MM.1S (cell line): ENCODE measurements at regions not wholly inside any gene's neighbourhood (a gene's known extent, or its start where the extent isn't known, plus 50 kb on each side); places are given as distances from the start of the nearest gene placed in this dataset.

Experiments used
- DNase-seq: peaks from one replicate; pipeline ENCODE4 v3.0.0-alpha.2; 2015
- H2AFZ ChIP-seq: fragments of 300-600 bp; sonication (generic); 2 replicates; pipeline ENCODE4 v1.6.0; 2016; ENCODE audit warnings: antibody characterized with exemption, low read length
- H3F3A ChIP-seq: fragments of 300-600 bp; sonication (generic); 2 replicates; pipeline ENCODE4 v1.6.1; 2016; ENCODE audit warnings: mild to moderate bottlenecking, antibody characterized with exemption, low read length, moderate library complexity, mixed read lengths; ENCODE audit not compliant: insufficient read depth
- H3K27ac ChIP-seq: fragments of 300-600 bp; sonication (generic); 2 replicates; pipeline ENCODE4 v1.5.1; 2016; ENCODE audit warnings: mild to moderate bottlenecking, low read length
- H3K27me3 ChIP-seq: fragments of 300-600 bp; sonication (generic); replicated peaks from 2 replicates; pipeline ENCODE4 v1.6.0; 2016; ENCODE audit warnings: low read length; ENCODE audit not compliant: insufficient read depth
- H3K36me3 ChIP-seq: fragments of 300-600 bp; sonication (generic); replicated peaks from 2 replicates; pipeline ENCODE4 v1.6.1; 2016; ENCODE audit warnings: mild to moderate bottlenecking, low read length, mixed read lengths; ENCODE audit not compliant: insufficient read depth
- H3K4me1 ChIP-seq: fragments of 300-600 bp; sonication (generic); 2 replicates; pipeline ENCODE4 v1.6.1; 2016; ENCODE audit warnings: low read length, mixed read lengths
- H3K4me2 ChIP-seq: fragments of 300-600 bp; sonication (generic); 2 replicates; pipeline ENCODE4 v1.6.0; 2016; ENCODE audit warnings: low read depth, low read length
- H3K4me3 ChIP-seq: fragments of 300-600 bp; sonication (generic); 2 replicates; pipeline ENCODE4 v1.5.1; 2016; ENCODE audit warnings: low read length, mixed read lengths
- H3K79me2 ChIP-seq: fragments of 300-600 bp; sonication (generic); 2 replicates; pipeline ENCODE4 v1.6.1; 2016; ENCODE audit warnings: mixed run types, low read length, mixed read lengths
- H3K9ac ChIP-seq: fragments of 300-600 bp; sonication (generic); 2 replicates; pipeline ENCODE4 v1.6.1; 2016; ENCODE audit warnings: low read length, mixed read lengths
- H3K9me2 ChIP-seq: fragments of 300-600 bp; sonication (generic); replicated peaks from 2 replicates; pipeline ENCODE4 v1.6.1; 2016; ENCODE audit warnings: mild to moderate bottlenecking, low read length, mixed read lengths; ENCODE audit not compliant: insufficient read depth
- H3K9me3 ChIP-seq: fragments of 300-600 bp; sonication (generic); replicated peaks from 2 replicates; pipeline ENCODE4 v1.6.1; 2016; ENCODE audit warnings: mild to moderate bottlenecking, low read length, mixed read lengths; ENCODE audit not compliant: insufficient read depth
- H4K20me1 ChIP-seq: fragments of 300-600 bp; sonication (generic); 2 replicates; pipeline ENCODE4 v1.6.1; 2016; ENCODE audit warnings: mild to moderate bottlenecking, low read length, moderate library complexity, mixed read lengths; ENCODE audit not compliant: insufficient read depth
- EZH2 ChIP-seq: fragments of 300-600 bp; sonication (generic); optimal IDR thresholded peaks from 2 replicates; pipeline ENCODE3; 2017; ENCODE audit warnings: low read depth, mild to moderate bottlenecking, antibody characterized with exemption, low read length, mixed read lengths
- EZH2phosphoT487 ChIP-seq: fragments of 300-600 bp; sonication (generic); IDR thresholded peaks from 2 replicates; pipeline ENCODE4 v1.6.1; 2018; ENCODE audit warnings: antibody characterized with exemption, low read length
- TF ChIP-seq, protein P1 (sequence below): fragments of 300-600 bp; sonication (generic); IDR thresholded peaks from 2 replicates; pipeline ENCODE4 v1.5.1; 2016; ENCODE audit warnings: antibody characterized with exemption, low read length, mixed read lengths

DNA sequence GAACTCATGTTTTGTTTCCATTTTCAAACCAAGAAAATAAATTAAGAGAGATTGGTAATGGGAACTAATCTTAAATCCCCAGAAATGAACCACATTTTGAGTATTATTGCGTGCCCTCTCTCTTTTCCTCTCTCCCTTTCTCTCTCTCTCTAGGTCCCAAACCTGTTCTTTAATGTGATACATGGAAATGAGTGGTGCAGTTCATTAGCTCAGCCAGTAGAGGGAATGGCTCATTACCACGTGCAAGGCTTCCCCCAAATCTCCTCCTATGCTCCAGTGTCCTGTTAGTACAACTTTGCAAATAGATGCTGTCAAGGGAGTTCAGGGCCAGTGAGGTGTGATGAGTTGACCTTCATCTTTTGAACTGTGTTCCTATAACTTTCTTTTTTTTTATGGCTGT, 178.4 kb downstream of the FGF9 start:
- Histone ChIP-seq H3F3A (no peaks in the 10 kb centered on the region), H4K20me1 (no peaks in the 10 kb centered on the region), H3K4me3 (no peak overlapping the region), H3K36me3 (no peaks in the 10 kb centered on the region), H3K27me3 (no peaks in the 10 kb centered on the region), H3K9me3 (no peaks in the 10 kb centered on the region), H3K4me2 (no peak overlapping the region), H3K9me2 (no peaks in the 10 kb centered on the region), H2AFZ (no peak overlapping the region), H3K79me2 (no peaks in the 10 kb centered on the region), H3K27ac (no peak overlapping the region), H3K4me1 (no peaks in the 10 kb centered on the region), H3K9ac (no peak overlapping the region)
- no peak for DNase-seq
- TF ChIP-seq EZH2phosphoT487, result no peak
- TF ChIP-seq, protein P1, sequence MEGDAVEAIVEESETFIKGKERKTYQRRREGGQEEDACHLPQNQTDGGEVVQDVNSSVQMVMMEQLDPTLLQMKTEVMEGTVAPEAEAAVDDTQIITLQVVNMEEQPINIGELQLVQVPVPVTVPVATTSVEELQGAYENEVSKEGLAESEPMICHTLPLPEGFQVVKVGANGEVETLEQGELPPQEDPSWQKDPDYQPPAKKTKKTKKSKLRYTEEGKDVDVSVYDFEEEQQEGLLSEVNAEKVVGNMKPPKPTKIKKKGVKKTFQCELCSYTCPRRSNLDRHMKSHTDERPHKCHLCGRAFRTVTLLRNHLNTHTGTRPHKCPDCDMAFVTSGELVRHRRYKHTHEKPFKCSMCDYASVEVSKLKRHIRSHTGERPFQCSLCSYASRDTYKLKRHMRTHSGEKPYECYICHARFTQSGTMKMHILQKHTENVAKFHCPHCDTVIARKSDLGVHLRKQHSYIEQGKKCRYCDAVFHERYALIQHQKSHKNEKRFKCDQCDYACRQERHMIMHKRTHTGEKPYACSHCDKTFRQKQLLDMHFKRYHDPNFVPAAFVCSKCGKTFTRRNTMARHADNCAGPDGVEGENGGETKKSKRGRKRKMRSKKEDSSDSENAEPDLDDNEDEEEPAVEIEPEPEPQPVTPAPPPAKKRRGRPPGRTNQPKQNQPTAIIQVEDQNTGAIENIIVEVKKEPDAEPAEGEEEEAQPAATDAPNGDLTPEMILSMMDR, result peak; percentile 34

DNA sequence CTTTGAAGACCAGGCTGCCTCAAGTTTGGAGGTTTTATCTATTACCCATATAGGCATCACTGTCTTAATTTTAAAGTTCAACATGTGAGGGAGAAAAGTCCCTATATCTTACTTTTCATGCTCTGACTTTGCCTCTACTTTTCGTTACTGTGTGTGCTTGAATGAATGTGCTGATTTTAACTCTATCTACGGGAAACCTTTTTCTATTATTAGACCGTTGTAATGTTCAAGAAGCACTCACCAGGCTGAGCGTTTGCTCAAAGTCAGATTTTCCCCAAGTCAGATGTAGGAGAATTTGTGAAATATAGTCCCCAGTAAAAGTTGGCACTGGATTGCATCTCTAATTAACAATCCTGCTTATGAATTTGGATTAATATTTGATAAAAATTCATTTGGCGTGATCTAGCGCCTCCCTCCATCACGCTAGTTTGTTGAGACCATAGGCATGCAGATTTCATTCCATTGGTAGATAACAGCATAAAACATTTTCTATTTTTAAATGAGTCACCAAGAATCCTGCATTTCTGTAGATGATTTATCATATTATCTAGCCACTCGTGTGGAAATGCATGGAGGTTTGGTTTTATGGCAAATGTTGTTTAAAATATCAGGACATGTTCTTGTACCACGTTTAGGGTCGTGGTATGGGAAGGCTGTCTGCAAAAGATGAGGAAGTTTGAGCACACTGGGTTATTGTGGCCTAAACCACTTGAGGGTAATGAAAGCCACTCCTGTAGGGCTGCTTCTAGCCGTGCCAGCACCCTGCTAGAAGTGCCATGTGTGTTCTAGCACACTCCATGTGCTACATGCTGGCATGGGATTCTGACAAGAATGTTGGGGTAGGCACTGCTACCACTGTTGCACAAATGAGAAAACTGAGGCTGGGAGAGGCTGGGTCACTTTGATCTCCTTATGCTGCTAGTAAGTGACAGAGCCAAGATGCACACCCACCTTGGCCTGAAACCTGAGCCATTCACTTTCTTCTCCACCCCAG, 179.4 kb downstream of the FGF9 start:
- Histone ChIP-seq H3K4me3 (no peak overlapping the region), H3K4me2 (no peak overlapping the region), H3K9me2 (no peaks in the 10 kb centered on the region), H3K36me3 (no peaks in the 10 kb centered on the region), H2AFZ (no peak overlapping the region), H3F3A (no peaks in the 10 kb centered on the region), H3K4me1 (no peaks in the 10 kb centered on the region), H4K20me1 (no peaks in the 10 kb centered on the region), H3K9me3 (no peaks in the 10 kb centered on the region), H3K79me2 (no peaks in the 10 kb centered on the region), H3K27me3 (no peaks in the 10 kb centered on the region), H3K9ac (no peak overlapping the region), H3K27ac (no peak overlapping the region)
- TF ChIP-seq EZH2phosphoT487, result no peak
- TF ChIP-seq, protein P1, result no peak
- TF ChIP-seq EZH2, result no peak
- no peak for DNase-seq

DNA sequence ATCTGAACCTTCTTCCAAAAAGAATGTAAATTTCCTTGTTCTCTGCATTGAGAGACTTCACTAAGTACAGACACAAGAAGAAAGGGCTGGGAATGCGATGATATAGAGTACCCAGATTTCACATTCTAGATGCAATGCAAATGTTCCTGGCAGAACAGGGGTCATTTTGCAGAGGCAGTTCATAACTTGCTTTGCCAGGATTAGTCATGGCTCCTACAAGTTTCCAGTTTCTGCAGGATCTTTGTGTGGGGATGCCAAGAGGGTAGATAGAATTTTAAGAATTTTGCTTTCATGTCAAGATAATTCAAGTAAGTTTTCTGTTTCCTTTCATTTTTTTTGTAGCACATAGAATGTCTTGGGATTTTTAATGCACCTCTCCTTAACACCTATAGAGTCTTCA, 181.2 kb downstream of the FGF9 start:
- H3K27ac ChIP-seq, result no peak overlapping the region
- no peaks in the 10 kb centered on the region for H3K4me1 ChIP-seq
- H4K20me1 ChIP-seq, result no peaks in the 10 kb centered on the region
- TF ChIP-seq, protein P1, result no peak
- TF ChIP-seq EZH2 (no peak), EZH2phosphoT487 (no peak)
- H3K27me3 ChIP-seq, result no peaks in the 10 kb centered on the region
- H3K9ac ChIP-seq, result no peak overlapping the region
- DNase-seq, result no peak
- H3K36me3 ChIP-seq, result no peaks in the 10 kb centered on the region
- no peaks in the 10 kb centered on the region for H3K79me2 ChIP-seq
- no peaks in the 10 kb centered on the region for H3F3A ChIP-seq
- H3K9me2 ChIP-seq, result no peaks in the 10 kb centered on the region
- H3K9me3 ChIP-seq, result no peaks in the 10 kb centered on the region
- no peak overlapping the region for H3K4me2 ChIP-seq
- H3K4me3 ChIP-seq, result no peak overlapping the region
- no peak overlapping the region for H2AFZ ChIP-seq
